GM12872 (cell line): ENCODE measurements at regions not wholly inside any gene's neighbourhood (a gene's known extent, or its start where the extent isn't known, plus 50 kb on each side); places are given as distances from the start of the nearest gene placed in this dataset.

Experiments used
- CTCF ChIP-seq: IDR thresholded peaks from 3 replicates; pipeline ENCODE4 v1.5.1; 2011; ENCODE audit warnings: low read depth, mild to moderate bottlenecking, low read length, moderate library complexity; ENCODE audit not compliant: insufficient read depth

GRCh38 chr4:59086410-59086809 is 1976.2 kb upstream of the IGFBP7 start:
- no peak for TF ChIP-seq CTCF

GRCh38 chr4:59091146-59092142 is 1981.3 kb upstream of the IGFBP7 start:
- no peak for TF ChIP-seq CTCF

GRCh38 chr4:59094505-59094904 is 1984.3 kb upstream of the IGFBP7 start:
- TF ChIP-seq CTCF: no peak

- no peak for TF ChIP-seq CTCF
Measured at GRCh38 chr4:59102311-59102710, 1992.1 kb upstream of the IGFBP7 start.

- TF ChIP-seq CTCF: no peak
Measured at GRCh38 chr4:59120287-59120814, 2010.2 kb upstream of the IGFBP7 start.

- TF ChIP-seq CTCF: no peak
Measured at GRCh38 chr4:59122626-59123025, 2012.4 kb upstream of the IGFBP7 start.

GRCh38 chr4:59126159-59126558 is 2016.0 kb upstream of the IGFBP7 start:
- TF ChIP-seq CTCF: no peak
